Esophagus muscularis mucosa (tissue), 4 donors: ENCODE measurements at regions not wholly inside any gene's neighbourhood (a gene's known extent, or its start where the extent isn't known, plus 50 kb on each side); places are given as distances from the start of the nearest gene placed in this dataset.

Experiments
- CTCF ChIP-seq, 3 experiments: fragments of 200-600 bp in 2 of 3; fragments of 450-650 bp in 1 of 3; sonication (generic) in 2 of 3; IDR thresholded peaks; one replicate each; pipeline ENCODE4 v1.5.1; 2017 to 2019; ENCODE audit warnings: antibody characterized with exemption in 3 of 3, mild to moderate bottlenecking in 2 of 3, moderate library complexity in 1 of 3
- EP300 ChIP-seq: sonication (generic); formaldehyde crosslinking; IDR thresholded peaks from one replicate; pipeline ENCODE4 v1.6.1; 2017; ENCODE audit warnings: antibody characterized with exemption
- POLR2A ChIP-seq: fragments of 450-650 bp; IDR thresholded peaks from one replicate; pipeline ENCODE4 v1.6.1; 2017; ENCODE audit warnings: antibody characterized with exemption, moderate library complexity, mild to moderate bottlenecking, low read depth

- TF ChIP-seq CTCF (IDR thresholded peaks at IDR 0.05) (no peak), POLR2A (no peak), EP300 (no peak)
These were observed 70.9 kb downstream of the PTTG1 start for GRCh38 chr5:160492565-160492964.
